Peyer's patch (tissue), 4 donors: ENCODE measurements at regions not wholly inside any gene's neighbourhood (a gene's known extent, or its start where the extent isn't known, plus 50 kb on each side); places are given as distances from the start of the nearest gene placed in this dataset.
"Not testable (repeated sequence)": the region's sequence is repeated elsewhere in the genome, so short reads cannot be mapped to it uniquely, and the experiment has no call there.

Experiments
- POLR2A ChIP-seq, 2 donors: fragments of 450-650 bp; IDR thresholded peaks; one replicate each; pipeline ENCODE4 v1.5.1; 2017; ENCODE audit warnings: antibody characterized with exemption in 2 of 2, mild to moderate bottlenecking in 2 of 2, moderate library complexity in 2 of 2
- TF ChIP-seq, protein P1 (sequence below), 6 experiments: fragments of 450-650 bp in 4 of 6; fragments of 200-600 bp in 2 of 6; sonication (generic) in 1 of 6; IDR thresholded peaks; one replicate each; pipeline ENCODE4 v1.5.1; 2017 to 2019; ENCODE audit warnings: antibody characterized with exemption in 6 of 6, mild to moderate bottlenecking in 3 of 6, moderate library complexity in 1 of 6

DNA sequence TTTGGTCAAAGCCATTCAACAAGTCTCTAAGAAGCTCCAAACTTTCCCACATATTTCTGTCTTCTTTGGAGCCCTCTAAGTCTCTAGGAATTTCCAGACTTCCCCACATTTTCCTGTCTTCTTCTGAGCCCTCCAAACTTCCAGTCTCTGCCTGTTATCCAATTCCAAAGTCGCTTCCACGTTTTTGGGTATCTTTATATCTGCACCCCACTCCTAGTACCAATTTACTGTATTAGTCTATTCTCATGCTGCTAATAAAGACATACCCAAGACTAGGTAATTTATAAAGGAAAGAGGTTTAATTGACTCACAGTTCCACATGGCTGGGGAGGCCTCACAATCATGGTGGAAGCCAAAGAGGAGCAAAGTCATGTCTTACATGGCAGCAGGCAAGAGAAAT is 182.9 kb upstream of the ARRDC3 start:
- TF ChIP-seq, protein P1, sequence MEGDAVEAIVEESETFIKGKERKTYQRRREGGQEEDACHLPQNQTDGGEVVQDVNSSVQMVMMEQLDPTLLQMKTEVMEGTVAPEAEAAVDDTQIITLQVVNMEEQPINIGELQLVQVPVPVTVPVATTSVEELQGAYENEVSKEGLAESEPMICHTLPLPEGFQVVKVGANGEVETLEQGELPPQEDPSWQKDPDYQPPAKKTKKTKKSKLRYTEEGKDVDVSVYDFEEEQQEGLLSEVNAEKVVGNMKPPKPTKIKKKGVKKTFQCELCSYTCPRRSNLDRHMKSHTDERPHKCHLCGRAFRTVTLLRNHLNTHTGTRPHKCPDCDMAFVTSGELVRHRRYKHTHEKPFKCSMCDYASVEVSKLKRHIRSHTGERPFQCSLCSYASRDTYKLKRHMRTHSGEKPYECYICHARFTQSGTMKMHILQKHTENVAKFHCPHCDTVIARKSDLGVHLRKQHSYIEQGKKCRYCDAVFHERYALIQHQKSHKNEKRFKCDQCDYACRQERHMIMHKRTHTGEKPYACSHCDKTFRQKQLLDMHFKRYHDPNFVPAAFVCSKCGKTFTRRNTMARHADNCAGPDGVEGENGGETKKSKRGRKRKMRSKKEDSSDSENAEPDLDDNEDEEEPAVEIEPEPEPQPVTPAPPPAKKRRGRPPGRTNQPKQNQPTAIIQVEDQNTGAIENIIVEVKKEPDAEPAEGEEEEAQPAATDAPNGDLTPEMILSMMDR (IDR thresholded peaks at IDR 0.05), result not testable (repeated sequence)
- not testable (repeated sequence) for TF ChIP-seq POLR2A (IDR thresholded peaks at IDR 0.05)
